Astrocyte (in vitro differentiated cells and primary cell): ENCODE measurements at regions not wholly inside any gene's neighbourhood (a gene's known extent, or its start where the extent isn't known, plus 50 kb on each side); places are given as distances from the start of the nearest gene placed in this dataset.
A peak's percentile ranks its signal among the peaks of the same experiment; 100 is the strongest.

ENCODE experiments used
- DNase-seq: peaks from one replicate; pipeline ENCODE4 v3.0.0-alpha.2; 2010; ENCODE audit warnings: low read depth
- FAIRE-seq: peaks from 2 replicates; lab custom pipeline; 2011; peaks lifted over from hg19 to GRCh38; lab: Jason Lieb, UNC
- H2AFZ ChIP-seq: 2 replicates; pipeline ENCODE4 v1.6.0; 2012; ENCODE audit warnings: low read depth, low read length, inconsistent platforms
- H3K27ac ChIP-seq: 2 replicates; pipeline ENCODE4 v1.5.1; 2011; ENCODE audit warnings: low read depth, low read length, inconsistent platforms
- H3K27me3 ChIP-seq: 2 replicates; pipeline ENCODE4 v1.6.0; 2011; ENCODE audit warnings: low read length, inconsistent platforms; ENCODE audit not compliant: insufficient read depth
- H3K36me3 ChIP-seq: 2 replicates; pipeline ENCODE4 v1.5.1; 2011; ENCODE audit warnings: low read length, inconsistent platforms; ENCODE audit not compliant: insufficient read depth
- H3K4me1 ChIP-seq: 2 replicates; pipeline ENCODE4 v1.5.1; 2011; ENCODE audit warnings: low read length, inconsistent platforms; ENCODE audit not compliant: insufficient read depth
- H3K4me2 ChIP-seq: 2 replicates; pipeline ENCODE4 v1.6.0; 2012; ENCODE audit warnings: low read length, inconsistent platforms
- H3K4me3 ChIP-seq: 2 replicates; pipeline ENCODE4 v1.5.1; 2011; ENCODE audit warnings: low read depth, mild to moderate bottlenecking, low read length, inconsistent platforms; ENCODE audit not compliant: insufficient read depth
- H3K79me2 ChIP-seq: 2 replicates; pipeline ENCODE4 v1.6.0; 2012; ENCODE audit warnings: mild to moderate bottlenecking, low read length, inconsistent platforms; ENCODE audit not compliant: insufficient read depth
- H3K9ac ChIP-seq: 2 replicates; pipeline ENCODE4 v1.6.0; 2012; ENCODE audit warnings: mild to moderate bottlenecking, low read length, inconsistent platforms
- H3K9me3 ChIP-seq: 2 replicates; pipeline ENCODE4 v1.5.1; 2012; ENCODE audit warnings: low read depth, mild to moderate bottlenecking, low read length, inconsistent platforms; ENCODE audit not compliant: insufficient read depth
- H4K20me1 ChIP-seq: 2 replicates; pipeline ENCODE4 v1.6.0; 2012; ENCODE audit warnings: low read length, inconsistent platforms; ENCODE audit not compliant: insufficient read depth
- H3K27ac Mint-ChIP-seq: one replicate; pipeline ENCODE4 v1.8.0; 2021; ENCODE audit warnings: mild to moderate bottlenecking, mixed read lengths; ENCODE audit not compliant: unreplicated experiment
- H3K27me3 Mint-ChIP-seq: one replicate; pipeline ENCODE4 v1.8.0; 2021; ENCODE audit warnings: low read depth, mixed read lengths; ENCODE audit not compliant: unreplicated experiment
- H3K36me3 Mint-ChIP-seq: one replicate; pipeline ENCODE4 v1.8.0; 2021; ENCODE audit warnings: low read depth, mixed read lengths; ENCODE audit not compliant: unreplicated experiment
- H3K4me1 Mint-ChIP-seq: one replicate; pipeline ENCODE4 v1.8.0; 2021; ENCODE audit warnings: low read depth, mixed read lengths; ENCODE audit not compliant: unreplicated experiment
- H3K4me3 Mint-ChIP-seq: one replicate; pipeline ENCODE4 v1.8.0; 2021; ENCODE audit warnings: mild to moderate bottlenecking, moderate library complexity, mixed read lengths; ENCODE audit not compliant: unreplicated experiment
- H3K9me3 Mint-ChIP-seq: one replicate; pipeline ENCODE4 v1.8.0; 2021; ENCODE audit warnings: mild to moderate bottlenecking, mixed read lengths; ENCODE audit not compliant: unreplicated experiment
- CTCF ChIP-seq: IDR thresholded peaks from 2 replicates; pipeline ENCODE4 v1.5.1; 2011; ENCODE audit warnings: low read depth, mild to moderate bottlenecking, inconsistent platforms, low read length, moderate library complexity; ENCODE audit not compliant: insufficient read depth
- EZH2 ChIP-seq: IDR thresholded peaks from 2 replicates; pipeline ENCODE4 v1.6.1; 2012; ENCODE audit warnings: mild to moderate bottlenecking, low read length, inconsistent platforms; ENCODE audit not compliant: insufficient read depth

- no peak for TF ChIP-seq CTCF
- TF ChIP-seq EZH2 = no peak
- H3K9ac ChIP-seq = no peak overlapping the region
- H3K27me3 ChIP-seq = peaks cover 5% of the 10 kb centered on the region
- H3K9me3 ChIP-seq = no peaks in the 10 kb centered on the region
- H3K27ac ChIP-seq = no peak overlapping the region
- no peaks in the 10 kb centered on the region for H4K20me1 ChIP-seq
- H3K4me2 ChIP-seq = no peak overlapping the region
- H3K9me3 Mint-ChIP-seq = no peaks in the 10 kb centered on the region
- H3K4me1 Mint-ChIP-seq = peaks cover 3% of the 10 kb centered on the region
- no peak overlapping the region for H3K4me3 Mint-ChIP-seq
- H3K4me3 ChIP-seq = no peak overlapping the region
- no peak overlapping the region for H2AFZ ChIP-seq
- H3K36me3 Mint-ChIP-seq = no peaks in the 10 kb centered on the region
- DNase-seq = no peak
- FAIRE-seq = no peak
- H3K36me3 ChIP-seq = no peaks in the 10 kb centered on the region
- no peaks in the 10 kb centered on the region for H3K79me2 ChIP-seq
- peaks cover 17% of the 10 kb centered on the region for H3K27me3 Mint-ChIP-seq
- H3K27ac Mint-ChIP-seq = no peak overlapping the region
- H3K4me1 ChIP-seq = no peaks in the 10 kb centered on the region
Observed at GRCh38 chr2:104654811-104655210, 199.1 kb upstream of the POU3F3 start.

GRCh38 chr2:104656571-104657163, 197.2 kb upstream of the POU3F3 start:
- peaks cover 31% of the 10 kb centered on the region for H3K27me3 Mint-ChIP-seq
- H3K9me3 Mint-ChIP-seq = no peaks in the 10 kb centered on the region
- Histone ChIP-seq H3K9me3 (no peaks in the 10 kb centered on the region), H3K79me2 (no peaks in the 10 kb centered on the region), H3K4me3 (no peak overlapping the region), H3K36me3 (no peaks in the 10 kb centered on the region), H4K20me1 (no peaks in the 10 kb centered on the region), H3K4me1 (no peaks in the 10 kb centered on the region), H3K9ac (no peak overlapping the region), H3K4me2 (no peak overlapping the region), H2AFZ (no peak overlapping the region), H3K27ac (no peak overlapping the region), H3K27me3 (peaks cover 5% of the 10 kb centered on the region)
- H3K4me1 Mint-ChIP-seq = peaks cover 3% of the 10 kb centered on the region
- no peak overlapping the region for H3K4me3 Mint-ChIP-seq
- FAIRE-seq = no peak
- no peak for DNase-seq
- no peaks in the 10 kb centered on the region for H3K36me3 Mint-ChIP-seq
- H3K27ac Mint-ChIP-seq = no peak overlapping the region
- TF ChIP-seq EZH2 (no peak), CTCF (no peak)

GRCh38 chr2:104658144-104658835, 195.6 kb upstream of the POU3F3 start:
- no peak overlapping the region for H3K4me3 ChIP-seq
- Mint-ChIP-seq H3K9me3 (no peaks in the 10 kb centered on the region), H3K4me3 (peak overlapping the region; percentile 68), H3K27me3 (peaks cover 31% of the 10 kb centered on the region), H3K4me1 (peaks cover 3% of the 10 kb centered on the region), H3K27ac (no peak overlapping the region), H3K36me3 (no peaks in the 10 kb centered on the region)
- no peak overlapping the region for H3K27ac ChIP-seq
- H3K27me3 ChIP-seq = peaks cover 5% of the 10 kb centered on the region
- no peaks in the 10 kb centered on the region for H3K9me3 ChIP-seq
- H4K20me1 ChIP-seq = no peaks in the 10 kb centered on the region
- no peaks in the 10 kb centered on the region for H3K36me3 ChIP-seq
- no peak for FAIRE-seq
- no peak overlapping the region for H3K9ac ChIP-seq
- H3K4me1 ChIP-seq = no peaks in the 10 kb centered on the region
- TF ChIP-seq EZH2 (no peak), CTCF (no peak)
- H2AFZ ChIP-seq = peak overlapping the region; percentile 93
- peak overlapping the region; percentile 84 for H3K4me2 ChIP-seq
- DNase-seq = peak; percentile 5
- no peaks in the 10 kb centered on the region for H3K79me2 ChIP-seq
